HEK293 (cell line): ENCODE measurements at regions not wholly inside any gene's neighbourhood (a gene's known extent, or its start where the extent isn't known, plus 50 kb on each side); places are given as distances from the start of the nearest gene placed in this dataset.

Source experiments
- CTCF ChIP-seq: fragments of 450-650 bp; formaldehyde crosslinking; IDR thresholded peaks from 2 replicates; pipeline ENCODE4 v1.5.1; 2016; ENCODE audit warnings: missing biosample characterization, missing genetic modification characterization
- KLF9 ChIP-seq: fragments of 450-650 bp; formaldehyde crosslinking; IDR thresholded peaks from 2 replicates; pipeline ENCODE4 v1.5.1; 2016; ENCODE audit warnings: missing biosample characterization, missing genetic modification characterization, low read depth
- PRDM1 ChIP-seq: fragments of 450-650 bp; formaldehyde crosslinking; IDR thresholded peaks from 2 replicates; pipeline ENCODE4; 2016; ENCODE audit warnings: missing biosample characterization, missing genetic modification characterization
- SETDB1 ChIP-seq: IDR thresholded peaks from one replicate; pipeline ENCODE4 v1.6.1; 2017; ENCODE audit warnings: mild to moderate bottlenecking, low read length, moderate library complexity, mixed read lengths; ENCODE audit not compliant: insufficient read length
- ZNF362 ChIP-seq: fragments of 450-650 bp; formaldehyde crosslinking; IDR thresholded peaks from 2 replicates; pipeline ENCODE4 v1.5.1; 2016; ENCODE audit warnings: missing biosample characterization, missing genetic modification characterization
- ZNF530 ChIP-seq: fragments of 450-650 bp; formaldehyde crosslinking; IDR thresholded peaks from 2 replicates; pipeline ENCODE4 v1.5.1; 2016; ENCODE audit warnings: low read depth, missing biosample characterization, missing genetic modification characterization
- ZNF658 ChIP-seq: fragments of 450-650 bp; formaldehyde crosslinking; IDR thresholded peaks from 2 replicates; pipeline ENCODE4; 2016; ENCODE audit warnings: missing biosample characterization, missing genetic modification characterization
- ZNF776 ChIP-seq: fragments of 450-650 bp; formaldehyde crosslinking; IDR thresholded peaks from 2 replicates; pipeline ENCODE4 v1.5.0; 2017; ENCODE audit warnings: missing biosample characterization, missing genetic modification characterization, borderline replicate concordance
- ZNF791 ChIP-seq: fragments of 450-650 bp; formaldehyde crosslinking; IDR thresholded peaks from 2 replicates; pipeline ENCODE4 v1.5.1; 2016; ENCODE audit warnings: missing biosample characterization, missing genetic modification characterization
- ZNF843 ChIP-seq: fragments of 450-650 bp; formaldehyde crosslinking; IDR thresholded peaks from 2 replicates; pipeline ENCODE4 v1.5.1; 2016; ENCODE audit warnings: missing biosample characterization, missing genetic modification characterization

- TF ChIP-seq ZNF658 (tag by site-specific recombination) = no peak
- no peak for TF ChIP-seq CTCF
- no peak for TF ChIP-seq ZNF776
- no peak for TF ChIP-seq ZNF530
- TF ChIP-seq ZNF843 = no peak
- TF ChIP-seq SETDB1 = no peak
- no peak for TF ChIP-seq PRDM1
- no peak for TF ChIP-seq ZNF362
- TF ChIP-seq KLF9 = no peak
- TF ChIP-seq ZNF791 = no peak
Observed at GRCh38 chr12:11561411-11561810, 88.1 kb upstream of the ETV6 start.
